GM06990 (cell line): ENCODE measurements at regions not wholly inside any gene's neighbourhood (a gene's known extent, or its start where the extent isn't known, plus 50 kb on each side); places are given as distances from the start of the nearest gene placed in this dataset.
"Not testable (repeated sequence)": the region's sequence is repeated elsewhere in the genome, so short reads cannot be mapped to it uniquely, and the experiment has no call there.

Source experiments
- DNase-seq: peaks from one replicate; pipeline ENCODE4 v3.0.0-alpha.2; 2011; ENCODE audit not compliant: insufficient read length; ENCODE audit errors: extremely low read depth
- H3K27me3 ChIP-seq: replicated peaks from 2 replicates; pipeline ENCODE4 v1.6.0; 2011; ENCODE audit warnings: low read length; ENCODE audit not compliant: control insufficient read depth, insufficient read depth
- H3K36me3 ChIP-seq: 2 replicates; pipeline ENCODE4 v1.5.1; 2011; ENCODE audit warnings: low read length; ENCODE audit not compliant: control insufficient read depth, insufficient read depth
- H3K4me3 ChIP-seq: replicated peaks from 2 replicates; pipeline ENCODE4 v1.5.1; 2011; ENCODE audit warnings: low read depth, mild to moderate bottlenecking, control low read depth, low read length
- TF ChIP-seq, protein P1 (sequence below): IDR thresholded peaks from 2 replicates; pipeline ENCODE4 v1.5.1; 2011; ENCODE audit warnings: low read length, control low read depth, mild to moderate bottlenecking, inconsistent platforms; ENCODE audit not compliant: insufficient read depth, poor library complexity, severe bottlenecking

DNA sequence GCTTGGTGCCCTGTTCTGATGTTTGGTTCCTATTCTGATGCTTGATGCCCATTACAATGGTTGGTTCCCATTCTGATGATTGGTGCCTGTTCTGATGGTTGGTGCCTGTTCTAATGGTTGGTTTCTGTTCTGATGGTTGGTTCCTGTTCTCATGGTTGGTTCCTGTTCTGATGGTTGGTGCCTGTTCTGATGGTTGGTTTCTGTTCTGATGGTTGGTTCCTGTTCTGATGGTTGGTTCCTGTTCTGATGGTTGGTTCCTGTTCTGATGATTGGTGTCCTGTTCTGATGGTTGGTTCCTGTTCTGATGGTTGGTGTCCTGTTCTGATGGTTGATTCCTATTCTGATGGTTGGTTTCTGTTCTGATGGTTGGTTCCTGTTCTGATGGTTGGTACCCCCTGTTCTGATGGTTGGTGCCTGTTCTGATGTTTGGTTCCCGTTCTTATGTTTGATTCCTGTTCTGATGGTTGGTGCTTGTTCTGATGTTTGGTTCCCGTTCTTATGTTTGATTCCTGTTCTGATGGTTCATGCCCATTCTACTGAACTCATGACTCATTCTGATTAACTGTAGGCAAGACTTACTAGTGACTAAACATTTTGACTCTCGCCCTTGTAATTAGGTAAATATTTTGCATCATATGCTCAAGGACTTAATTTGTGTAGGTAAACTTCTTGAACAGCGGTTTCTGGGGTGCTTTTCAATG is 146.2 kb downstream of the DLL1 start:
- TF ChIP-seq, protein P1, sequence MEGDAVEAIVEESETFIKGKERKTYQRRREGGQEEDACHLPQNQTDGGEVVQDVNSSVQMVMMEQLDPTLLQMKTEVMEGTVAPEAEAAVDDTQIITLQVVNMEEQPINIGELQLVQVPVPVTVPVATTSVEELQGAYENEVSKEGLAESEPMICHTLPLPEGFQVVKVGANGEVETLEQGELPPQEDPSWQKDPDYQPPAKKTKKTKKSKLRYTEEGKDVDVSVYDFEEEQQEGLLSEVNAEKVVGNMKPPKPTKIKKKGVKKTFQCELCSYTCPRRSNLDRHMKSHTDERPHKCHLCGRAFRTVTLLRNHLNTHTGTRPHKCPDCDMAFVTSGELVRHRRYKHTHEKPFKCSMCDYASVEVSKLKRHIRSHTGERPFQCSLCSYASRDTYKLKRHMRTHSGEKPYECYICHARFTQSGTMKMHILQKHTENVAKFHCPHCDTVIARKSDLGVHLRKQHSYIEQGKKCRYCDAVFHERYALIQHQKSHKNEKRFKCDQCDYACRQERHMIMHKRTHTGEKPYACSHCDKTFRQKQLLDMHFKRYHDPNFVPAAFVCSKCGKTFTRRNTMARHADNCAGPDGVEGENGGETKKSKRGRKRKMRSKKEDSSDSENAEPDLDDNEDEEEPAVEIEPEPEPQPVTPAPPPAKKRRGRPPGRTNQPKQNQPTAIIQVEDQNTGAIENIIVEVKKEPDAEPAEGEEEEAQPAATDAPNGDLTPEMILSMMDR = no peak
- no peak for DNase-seq
- Histone ChIP-seq H3K4me3 (no peak overlapping the region), H3K36me3 (no peaks in the 10 kb centered on the region), H3K27me3 (no peaks in the 10 kb centered on the region)

DNA sequence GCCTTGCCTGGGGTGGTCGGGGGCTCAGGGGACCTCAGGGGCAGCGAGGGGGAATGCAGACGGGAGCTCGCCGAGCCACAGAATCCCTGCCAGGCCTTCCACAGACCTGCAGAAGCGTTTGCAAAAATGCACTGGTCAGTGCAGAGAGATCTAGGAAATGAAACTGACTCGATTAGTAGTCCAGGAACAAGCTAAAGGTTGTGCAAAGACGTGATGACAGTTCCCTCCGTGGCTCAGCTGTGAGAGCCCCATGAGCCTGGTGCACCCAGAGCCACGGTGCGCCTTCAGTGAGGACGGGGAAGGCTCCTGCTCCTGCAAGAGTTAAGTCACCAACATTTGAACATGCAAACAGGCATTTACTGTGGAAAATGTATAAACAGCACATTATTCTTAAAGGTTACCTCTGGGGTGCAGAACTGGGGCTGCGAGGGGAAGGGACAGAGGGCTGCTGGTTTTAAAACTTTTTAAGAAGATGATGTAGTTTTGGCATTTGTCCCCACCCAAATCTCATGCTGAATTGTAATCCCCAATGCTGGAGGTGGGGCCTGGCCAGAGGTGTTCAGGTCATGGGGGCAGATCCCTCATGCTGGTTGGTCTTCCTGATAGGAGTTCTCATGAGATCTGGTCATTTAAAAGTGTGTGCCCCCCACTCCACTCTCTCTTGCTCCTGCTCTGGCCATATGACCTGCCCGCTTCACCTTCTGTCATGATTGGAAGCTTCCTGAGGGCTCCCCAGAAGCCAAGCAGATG is 147.3 kb downstream of the DLL1 start:
- no peak for DNase-seq
- Histone ChIP-seq H3K27me3 (no peaks in the 10 kb centered on the region), H3K4me3 (no peak overlapping the region), H3K36me3 (no peaks in the 10 kb centered on the region)
- TF ChIP-seq, protein P1 = no peak

DNA sequence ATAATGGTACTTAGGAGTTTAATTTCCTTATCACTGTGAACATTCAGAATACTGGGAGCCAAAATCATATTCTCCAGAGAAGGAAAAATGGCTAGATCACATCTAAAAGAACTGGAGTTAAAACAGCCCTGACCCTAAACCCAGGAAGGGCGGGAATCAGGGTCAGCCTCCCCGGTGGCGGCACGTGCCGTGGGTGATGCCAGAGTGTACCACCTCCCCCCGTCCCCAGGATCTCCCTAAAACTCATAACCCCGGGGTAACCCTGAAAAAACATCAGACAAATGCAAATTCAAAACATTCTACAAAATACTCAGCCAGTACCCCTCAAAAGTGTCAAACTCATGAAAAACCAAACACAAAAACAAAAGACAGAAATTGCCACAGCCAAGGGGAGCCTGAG is 148.3 kb downstream of the DLL1 start:
- Histone ChIP-seq H3K36me3 (no peaks in the 10 kb centered on the region), H3K27me3 (no peaks in the 10 kb centered on the region), H3K4me3 (no peak overlapping the region)
- DNase-seq = no peak
- TF ChIP-seq, protein P1 = no peak

DNA sequence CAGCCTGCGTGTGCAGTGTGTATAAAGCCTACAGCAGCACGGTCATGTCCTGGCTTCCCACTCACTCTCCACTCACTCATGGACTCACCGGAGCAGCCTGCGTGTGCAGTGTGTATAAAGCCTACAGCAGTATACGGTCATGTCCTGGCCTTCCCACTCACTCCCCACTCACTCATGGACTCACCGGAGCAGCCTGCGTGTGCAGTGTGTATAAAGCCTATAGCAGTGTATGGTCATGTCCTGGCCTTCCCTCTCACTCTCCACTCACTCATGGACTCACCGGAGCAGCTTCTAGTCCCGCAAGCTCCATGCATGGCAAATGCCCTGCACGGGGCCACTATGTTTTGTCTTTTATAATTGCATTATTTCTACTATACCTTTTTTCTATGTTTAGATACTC is 149.8 kb downstream of the DLL1 start:
- not testable (repeated sequence) for H3K4me3 ChIP-seq, H3K36me3 ChIP-seq, H3K27me3 ChIP-seq, DNase-seq

DNA sequence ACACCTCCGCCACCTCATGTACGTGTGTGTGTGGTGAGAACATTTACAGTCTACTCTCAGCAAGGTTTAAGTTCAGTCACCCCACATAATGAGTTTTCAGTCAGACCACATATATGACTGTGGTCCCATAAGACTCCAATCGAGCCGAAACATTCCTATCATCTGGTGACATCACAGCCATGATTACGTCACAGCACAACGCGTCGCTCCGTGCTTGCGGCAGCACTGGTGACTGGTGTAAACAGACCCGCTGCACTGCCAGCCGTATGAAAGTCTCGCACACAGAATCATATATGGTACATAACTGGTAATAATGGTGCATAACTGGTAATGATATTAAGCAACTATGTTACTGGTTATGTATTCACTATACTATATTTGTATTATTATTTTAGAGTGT is 150.7 kb downstream of the DLL1 start:
- TF ChIP-seq, protein P1 = no peak
- Histone ChIP-seq H3K4me3 (no peak overlapping the region), H3K27me3 (no peaks in the 10 kb centered on the region), H3K36me3 (no peaks in the 10 kb centered on the region)
- no peak for DNase-seq

DNA sequence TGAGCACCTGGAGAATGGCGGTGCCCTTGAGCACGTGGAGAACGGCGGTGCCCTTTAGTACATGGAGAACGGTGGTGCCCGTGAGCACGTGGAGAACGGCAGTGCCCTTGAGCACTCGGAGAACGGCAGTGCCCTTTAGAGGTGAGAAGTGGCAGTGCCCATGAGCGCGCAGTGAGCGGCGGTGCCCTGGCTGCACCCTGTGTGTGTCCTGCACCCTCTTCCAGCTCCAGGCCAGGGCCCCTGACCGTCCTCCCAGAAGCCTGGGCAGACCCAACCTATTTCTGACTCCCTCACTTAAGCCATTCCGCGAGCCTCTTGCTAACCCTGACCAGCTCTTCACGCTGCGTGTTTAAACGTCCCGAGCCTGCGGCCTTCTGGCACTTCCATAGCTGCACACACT is 151.3 kb downstream of the DLL1 start:
- TF ChIP-seq, protein P1 = no peak
- no peak for DNase-seq
- Histone ChIP-seq H3K27me3 (no peaks in the 10 kb centered on the region), H3K4me3 (no peak overlapping the region), H3K36me3 (no peaks in the 10 kb centered on the region)

DNA sequence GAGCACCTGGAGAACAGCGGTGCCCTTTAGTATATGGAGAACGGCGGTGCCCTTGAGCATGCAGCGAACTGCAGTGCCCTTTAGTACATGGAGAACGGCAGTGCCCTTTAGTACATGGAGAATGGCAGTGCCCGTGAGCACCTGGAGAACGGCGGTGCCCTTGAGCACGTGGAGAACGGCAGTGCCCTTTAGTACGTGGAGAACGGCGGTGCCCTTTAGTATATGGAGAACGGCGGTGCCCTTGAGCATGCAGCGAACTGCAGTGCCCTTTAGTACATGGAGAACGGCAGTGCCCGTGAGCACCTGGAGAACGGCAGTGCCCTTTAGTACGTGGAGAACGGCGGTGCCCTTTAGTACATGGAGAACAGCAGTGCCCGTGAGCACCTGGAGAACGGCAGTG is 151.8 kb downstream of the DLL1 start:
- not testable (repeated sequence) for H3K27me3 ChIP-seq, H3K36me3 ChIP-seq, DNase-seq, H3K4me3 ChIP-seq
